ENCODE measurements at regions not wholly inside any gene's neighbourhood (a gene's known extent, or its start where the extent isn't known, plus 50 kb on each side); places are given as distances from the start of the nearest gene placed in this dataset.

DNA sequence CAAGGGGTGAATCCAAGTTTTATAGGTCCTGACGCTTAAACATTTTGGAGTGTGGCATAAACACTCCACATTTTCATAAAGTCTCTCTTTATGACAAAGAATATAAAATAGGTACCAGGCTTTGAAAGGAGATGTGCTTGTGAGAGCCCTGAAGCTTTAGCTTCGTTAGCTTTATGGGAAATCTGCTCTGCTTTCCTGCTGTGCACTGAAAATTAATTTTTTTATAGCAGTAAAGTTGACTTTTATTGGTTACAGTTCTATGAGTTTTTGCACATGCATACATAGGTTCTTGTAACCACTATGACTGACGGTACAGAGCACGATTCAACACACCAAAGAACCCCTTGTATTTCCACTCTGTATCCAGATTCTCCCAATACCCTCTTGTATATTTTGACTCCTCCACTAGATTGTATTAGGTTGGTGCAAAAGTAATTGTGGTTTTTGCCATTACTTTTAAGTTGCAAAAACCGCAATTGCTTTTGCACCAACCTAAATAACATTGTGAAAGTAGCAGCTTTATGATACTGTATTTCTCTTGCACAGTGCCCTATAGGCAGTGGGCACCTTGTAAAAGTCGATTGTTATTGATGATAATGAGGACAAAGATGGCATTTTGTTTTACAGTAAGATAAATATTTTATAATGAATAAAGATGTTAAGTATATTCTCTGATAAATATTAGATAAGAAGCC, 145.2 kb upstream of the AKIRIN2 start:
- DNase-seq: no peak

DNA sequence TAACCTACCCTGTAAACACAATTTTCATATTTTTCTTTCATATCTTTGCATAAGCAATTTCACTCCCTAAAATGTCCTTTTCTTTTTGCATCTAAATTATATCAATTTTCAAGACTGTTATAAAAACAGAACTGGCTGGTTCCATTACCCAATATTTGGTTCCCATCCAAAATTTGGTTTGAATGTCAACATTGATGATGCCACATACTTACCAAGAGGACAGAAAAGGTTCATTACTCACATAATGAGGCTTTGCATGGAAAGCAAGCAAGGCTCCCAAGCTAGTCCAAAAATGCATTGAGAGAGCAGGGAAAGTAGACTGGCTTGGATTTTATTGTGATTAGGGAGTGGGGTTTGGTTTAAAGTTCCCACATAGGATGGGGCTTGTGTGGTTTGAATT, 144.4 kb upstream of the AKIRIN2 start:
- no peak for DNase-seq

DNA sequence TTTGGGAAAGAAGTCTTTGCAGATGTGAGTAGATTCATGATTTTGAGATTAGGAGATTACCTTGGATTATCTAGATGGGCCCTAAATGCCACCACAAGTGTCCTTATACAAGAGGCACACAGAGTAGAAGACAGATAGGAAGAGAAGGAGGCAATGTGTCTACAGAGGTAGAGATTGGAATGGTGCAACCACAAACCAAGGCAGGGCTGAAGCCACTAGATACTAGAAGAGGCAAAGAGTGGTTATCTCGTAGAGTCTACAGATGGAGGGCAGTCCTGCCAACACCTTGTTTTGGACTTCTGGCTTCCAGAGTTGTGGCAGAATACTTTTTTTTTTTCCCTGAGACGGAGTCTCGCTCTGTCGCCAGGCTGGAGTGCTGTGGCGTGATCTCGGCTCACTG, 138.3 kb upstream of the AKIRIN2 start:
- DNase-seq: no peak

DNA sequence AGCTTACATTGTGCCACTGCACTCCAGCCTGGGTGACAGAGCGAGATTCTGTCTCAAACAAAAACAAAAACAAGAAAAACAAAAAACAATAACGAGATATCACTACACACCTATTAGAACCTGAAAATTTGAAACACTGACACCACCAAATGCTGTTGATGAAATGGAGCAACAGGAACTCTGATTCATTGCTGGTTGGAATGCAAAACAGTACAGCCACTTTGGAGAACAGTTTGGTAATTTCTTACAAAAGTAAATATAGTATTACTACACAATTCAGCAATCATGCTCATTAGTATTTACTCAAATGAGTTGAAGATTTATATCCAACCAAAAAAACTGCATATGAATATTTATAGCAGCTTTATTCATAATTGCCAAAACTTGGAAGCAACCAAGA, 135.8 kb upstream of the AKIRIN2 start:
- no peak for DNase-seq

DNA sequence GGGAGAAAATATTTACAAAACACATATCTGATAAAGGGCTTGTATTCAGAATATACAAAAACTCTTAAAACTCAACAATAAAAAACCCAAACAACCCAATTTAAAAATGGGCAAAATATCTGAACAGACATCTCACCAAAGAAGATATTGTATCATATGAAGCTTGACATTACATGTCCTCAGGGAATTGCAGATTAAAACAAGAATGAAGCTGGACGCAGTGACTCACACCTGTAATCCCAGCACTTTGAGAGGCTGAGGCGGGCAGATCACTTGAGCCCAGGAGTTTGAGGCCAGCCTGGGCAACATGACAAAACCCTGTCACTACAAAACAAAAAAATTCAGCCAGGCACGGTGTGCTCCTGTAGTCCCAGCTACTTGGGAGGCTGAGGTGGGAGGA, 135.4 kb upstream of the AKIRIN2 start:
- no peak for DNase-seq

DNA sequence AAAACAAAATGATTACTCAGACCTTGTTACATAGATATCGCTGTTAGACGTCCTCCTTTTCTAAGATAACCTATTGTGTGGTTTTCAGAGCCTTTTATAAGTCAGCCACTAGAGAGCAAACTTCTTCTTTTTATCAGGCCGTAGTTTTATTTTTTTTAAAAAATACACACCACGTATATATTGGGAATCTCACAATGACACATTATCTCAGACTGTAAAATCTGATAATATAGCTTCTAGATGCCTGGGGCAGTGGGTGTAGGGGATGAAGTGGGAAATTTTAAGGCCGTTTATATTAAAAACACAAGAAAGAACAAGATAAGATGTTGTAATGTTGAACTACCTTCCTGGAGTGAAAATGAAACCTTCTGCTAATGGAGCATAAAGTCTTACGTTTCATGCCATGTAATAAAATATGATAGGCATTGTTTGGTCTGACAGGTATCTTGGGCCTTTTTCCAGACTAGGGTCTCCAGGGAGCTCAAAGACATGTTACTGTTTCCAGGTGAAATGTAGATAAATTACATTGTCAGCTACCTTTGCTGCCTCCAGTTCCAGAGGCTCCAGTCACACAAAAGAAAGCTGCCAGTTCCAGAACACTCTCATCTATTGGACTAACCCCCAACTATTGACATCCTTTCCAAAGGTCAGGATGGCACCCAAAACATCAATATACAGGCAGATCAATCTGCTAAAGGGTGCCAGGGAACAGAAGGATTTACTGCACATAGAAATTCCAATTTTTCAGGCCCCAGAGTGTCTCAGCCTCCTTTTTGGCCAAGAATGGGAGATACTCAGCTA, 130.2 kb upstream of the AKIRIN2 start:
- DNase-seq: peak; percentile 36

DNA sequence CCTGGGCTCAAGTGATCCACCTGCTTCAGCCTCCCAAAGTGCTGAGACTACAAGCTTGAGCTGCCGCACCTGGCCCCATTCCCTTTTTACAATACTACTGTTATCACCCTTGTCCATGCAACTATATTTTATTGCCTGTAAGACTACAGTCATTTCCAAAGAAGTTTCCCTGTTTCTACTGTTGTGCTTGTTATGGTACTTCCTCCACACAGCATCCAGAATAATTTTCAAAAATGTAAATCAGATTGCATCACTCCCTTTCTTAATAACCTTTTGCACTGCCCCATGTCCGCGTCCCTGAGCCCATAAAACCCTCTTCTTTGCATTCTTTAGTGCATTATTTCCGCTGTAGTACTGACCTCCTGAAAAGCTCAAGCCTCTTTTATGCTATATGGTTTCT, 128.9 kb upstream of the AKIRIN2 start:
- no peak for DNase-seq

DNA sequence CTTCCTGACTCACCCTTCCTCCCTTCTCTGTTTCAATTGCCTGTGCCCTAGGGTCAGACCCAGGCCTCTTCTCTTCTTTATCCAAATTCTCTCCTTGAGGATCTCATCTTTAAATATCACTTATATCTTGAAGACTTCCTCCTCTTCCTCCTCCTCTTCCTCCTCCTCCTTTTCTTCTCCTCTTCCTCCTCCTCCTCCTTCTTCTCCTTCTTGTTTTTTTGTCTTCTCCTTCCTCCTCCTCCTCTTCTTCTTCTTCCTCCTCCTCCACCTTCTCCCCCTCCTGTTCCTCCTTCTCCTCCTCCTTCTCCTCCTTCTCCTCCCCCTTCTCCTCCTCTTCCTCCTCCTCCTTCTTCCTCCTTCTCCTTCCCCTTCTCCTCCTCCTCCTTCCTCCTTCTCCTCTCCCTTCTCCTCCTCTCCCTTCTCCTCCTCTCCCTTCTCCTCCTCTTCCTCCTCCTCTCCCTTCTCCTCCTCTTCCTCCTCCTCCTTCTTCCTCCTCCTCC, 127.6 kb upstream of the AKIRIN2 start:
- DNase-seq: no peak

DNA sequence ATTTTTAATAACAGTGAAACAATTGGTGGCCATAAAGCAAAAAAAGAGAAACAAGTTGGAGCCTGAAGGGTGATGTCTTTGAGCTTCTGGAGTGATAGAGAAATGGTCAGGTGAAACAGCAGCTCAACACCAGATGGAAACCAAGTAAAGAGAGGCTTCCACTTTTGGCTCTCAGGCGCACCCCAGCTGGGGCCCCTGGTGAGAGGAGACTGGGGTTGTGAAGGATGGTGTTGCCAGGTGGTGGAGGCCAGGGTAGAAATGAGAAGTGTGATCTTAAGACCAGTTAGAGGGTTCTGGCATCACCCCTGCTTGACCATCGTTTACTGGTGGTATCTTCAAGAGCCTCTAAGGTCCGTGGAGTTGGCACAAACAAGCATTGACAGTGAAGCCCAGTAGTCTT, 126.0 kb upstream of the AKIRIN2 start:
- no peak for DNase-seq

DNA sequence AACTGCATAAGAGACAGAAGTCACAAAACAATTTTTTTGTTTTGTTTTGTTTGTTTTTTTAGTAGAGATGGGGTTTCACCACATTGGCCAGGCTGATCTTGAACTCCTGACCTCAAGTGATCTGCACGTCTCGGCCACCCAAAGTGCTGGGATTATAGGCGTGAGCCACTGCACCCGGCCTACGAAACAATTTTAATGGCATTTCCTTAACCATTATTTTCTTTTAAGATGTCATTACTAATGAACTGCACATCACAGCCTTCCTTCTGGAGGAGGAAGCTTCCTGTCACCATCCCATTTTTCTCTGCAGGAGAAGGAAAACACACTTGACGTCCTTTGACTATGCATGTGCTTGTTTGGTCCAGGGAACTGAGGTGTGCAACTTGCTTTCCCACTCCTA, 125.3 kb upstream of the AKIRIN2 start:
- DNase-seq: no peak

DNA sequence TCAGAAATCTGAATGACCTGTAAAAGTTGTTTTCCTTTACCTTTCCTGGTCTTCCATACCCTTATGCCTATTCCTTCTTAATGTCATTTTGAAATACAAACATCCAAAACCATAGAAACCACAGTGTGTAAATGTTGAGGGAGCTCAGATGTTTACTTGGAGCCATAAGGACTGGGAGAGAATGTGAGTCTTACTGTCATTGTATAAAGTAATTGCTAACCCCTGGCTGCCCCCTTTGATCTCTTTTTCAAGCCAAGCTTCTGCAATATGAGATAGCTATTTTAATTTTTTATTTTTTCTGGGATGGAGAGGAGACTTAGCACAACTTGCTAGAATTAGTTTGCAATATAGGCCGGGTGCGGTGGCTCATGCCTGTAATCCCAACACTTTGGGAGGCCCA, 124.4 kb upstream of the AKIRIN2 start:
- no peak for DNase-seq

DNA sequence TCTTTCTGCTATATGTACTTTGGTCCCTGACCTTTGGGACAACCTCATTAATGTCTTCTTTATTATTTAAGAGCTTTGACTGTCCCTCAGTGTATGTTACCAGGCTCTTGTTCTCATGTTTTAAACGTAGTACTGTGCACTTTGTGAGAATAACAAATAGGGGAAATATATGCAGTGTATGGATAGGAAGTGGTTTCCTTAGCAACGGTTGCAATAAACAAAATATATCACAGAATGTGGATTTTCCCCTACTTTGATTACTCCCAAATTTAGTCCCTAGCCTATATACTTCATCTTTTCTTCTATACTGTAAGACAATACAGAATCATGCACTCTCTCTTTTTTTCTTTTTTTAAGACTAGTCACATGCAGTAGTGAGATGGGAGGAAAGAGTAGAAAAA, 123.8 kb upstream of the AKIRIN2 start:
- DNase-seq: no peak

DNA sequence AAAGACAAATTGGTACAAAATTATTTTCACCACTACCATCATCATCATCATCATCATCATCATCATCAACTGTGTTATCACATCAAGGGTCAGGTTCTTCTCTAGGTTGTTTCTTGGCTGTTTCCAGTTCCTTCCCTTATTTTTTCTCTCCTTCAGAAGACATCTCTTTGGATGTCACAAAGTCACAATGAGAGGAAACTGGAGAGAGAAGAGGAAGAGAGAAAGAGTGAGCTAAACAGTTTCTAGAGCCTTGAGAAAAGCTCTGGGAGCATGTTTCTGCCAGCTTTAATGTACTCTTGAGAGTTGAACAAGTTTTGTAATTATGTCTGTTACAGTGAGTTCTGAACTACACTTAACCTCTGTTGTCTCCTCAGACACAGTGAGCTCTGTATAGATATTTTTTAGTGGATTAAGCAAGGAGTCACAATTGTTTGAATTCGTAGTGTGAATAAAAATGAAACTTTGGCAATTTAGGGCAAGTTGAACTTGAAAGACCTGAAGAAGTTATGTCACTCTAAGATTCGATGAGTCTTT, 123.0 kb upstream of the AKIRIN2 start:
- no peak for DNase-seq

DNA sequence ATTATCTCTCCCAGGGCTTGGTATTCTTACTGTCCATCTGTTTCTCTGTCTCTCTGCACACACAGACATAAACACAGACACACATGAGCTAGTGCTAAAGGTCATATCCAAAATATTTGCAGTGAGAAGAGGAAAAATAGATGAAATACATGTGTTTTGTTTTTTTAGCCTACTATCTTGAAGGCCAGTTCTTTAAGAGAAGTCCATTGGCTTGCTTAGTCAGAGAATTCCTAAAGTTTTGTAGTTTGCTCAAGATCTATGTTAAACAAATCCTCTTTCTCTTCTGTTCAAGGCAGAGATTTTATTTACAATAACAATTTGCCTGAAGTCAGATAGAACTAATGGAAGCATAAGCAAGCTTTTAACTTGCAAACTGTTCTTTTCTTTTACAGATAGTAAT, 120.0 kb upstream of the AKIRIN2 start:
- no peak for DNase-seq

DNA sequence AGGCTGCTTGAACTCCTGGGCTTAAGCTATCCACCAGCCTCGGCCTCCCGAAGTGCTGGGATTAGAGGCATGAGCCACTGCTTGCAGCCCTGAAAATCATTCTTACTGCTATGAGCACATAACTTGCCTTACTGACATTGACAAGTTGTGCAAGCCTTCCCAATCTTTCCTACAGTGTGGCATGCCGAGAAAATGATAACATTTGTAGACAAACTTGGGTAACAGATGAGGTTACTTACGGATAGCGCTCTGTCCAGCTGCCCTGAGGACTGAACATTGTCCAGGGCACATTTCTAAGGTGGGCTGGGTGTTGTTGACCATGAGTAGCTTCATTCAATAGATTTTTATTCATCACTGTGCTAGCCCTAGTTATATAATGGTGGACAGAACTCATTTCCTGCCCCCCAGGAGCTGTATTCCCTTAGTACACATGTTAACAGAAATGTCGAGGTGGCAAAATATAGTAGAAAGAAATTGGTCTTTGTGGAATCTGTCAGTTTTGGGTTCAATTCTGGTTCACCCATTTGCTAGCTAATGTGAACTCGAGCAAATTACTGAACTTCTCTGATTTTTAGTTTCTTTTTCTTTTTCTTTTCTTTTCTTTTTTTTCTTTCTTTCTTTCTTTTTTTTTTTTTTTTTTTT, 118.4 kb upstream of the AKIRIN2 start:
- no peak for DNase-seq

DNA sequence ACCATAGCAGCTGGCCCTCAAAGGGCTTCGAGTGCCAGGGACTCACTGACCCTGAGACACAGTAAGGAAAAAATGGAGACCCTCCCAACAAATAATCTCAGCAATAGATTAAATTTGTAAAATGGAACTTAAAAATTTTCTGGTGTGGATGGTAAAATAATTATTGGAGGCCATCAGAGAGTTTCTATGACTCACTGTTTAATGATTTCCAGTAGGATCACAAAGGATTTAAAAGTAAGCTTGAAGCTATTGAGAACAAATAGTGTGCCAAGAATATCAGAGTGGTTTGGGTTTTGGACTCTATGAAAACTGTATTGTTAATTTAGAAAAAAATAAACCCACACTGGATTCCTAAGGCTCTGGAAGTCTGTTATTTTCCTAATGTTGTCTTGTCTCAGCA, 115.2 kb upstream of the AKIRIN2 start:
- no peak for DNase-seq

DNA sequence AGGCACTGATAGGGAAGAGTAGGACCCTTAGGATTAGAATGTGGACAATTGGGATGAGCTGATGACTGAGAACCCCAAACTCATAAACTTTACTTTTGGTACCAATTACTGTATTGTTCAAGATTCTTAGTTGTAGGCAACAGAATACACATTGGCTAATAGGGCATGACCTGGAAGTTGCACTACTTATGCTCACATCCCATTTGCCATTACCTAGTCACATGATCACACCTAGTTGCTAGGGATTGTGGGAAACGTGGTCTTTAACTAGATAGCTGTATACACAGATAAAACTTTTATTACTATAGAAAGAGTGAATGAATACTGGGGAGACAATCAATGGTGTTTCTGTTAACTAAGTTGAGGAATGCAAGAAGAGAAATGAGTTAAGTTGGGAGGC, 113.4 kb upstream of the AKIRIN2 start:
- DNase-seq: no peak

DNA sequence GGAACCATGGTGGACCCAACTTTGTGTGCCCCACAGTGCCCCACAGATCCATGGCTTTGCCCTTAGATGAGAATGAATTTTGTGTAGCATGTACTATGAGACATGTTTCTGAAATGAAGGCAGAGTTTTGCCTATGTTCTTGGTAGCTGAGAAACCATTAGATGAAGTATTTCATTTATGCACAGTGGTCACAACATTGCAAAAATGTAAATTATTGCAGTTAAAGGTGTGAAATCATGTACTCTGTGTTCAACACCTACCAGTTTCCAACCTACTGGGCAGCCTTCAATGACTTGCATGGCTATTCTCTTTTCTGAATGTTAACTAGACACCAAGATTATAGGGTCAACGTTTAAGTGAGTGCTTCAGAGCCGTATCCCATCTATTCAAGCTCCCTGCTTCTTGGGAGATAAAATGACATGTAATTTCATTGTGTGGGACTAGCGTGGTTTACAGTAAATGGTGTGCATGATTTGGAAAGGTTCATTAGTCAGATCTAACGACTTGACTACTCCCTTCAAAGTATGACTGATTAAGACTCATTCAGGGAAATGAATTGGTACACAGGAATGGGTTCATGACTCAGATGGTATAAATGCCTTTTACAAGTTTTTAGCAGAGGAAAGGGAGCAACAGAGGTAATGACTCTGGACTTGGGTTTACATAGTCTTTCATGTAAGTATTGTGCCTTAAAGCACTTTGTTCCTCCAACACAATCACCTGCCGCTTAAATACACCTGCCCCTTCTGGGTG, 106.1 kb upstream of the AKIRIN2 start:
- no peak for DNase-seq

DNA sequence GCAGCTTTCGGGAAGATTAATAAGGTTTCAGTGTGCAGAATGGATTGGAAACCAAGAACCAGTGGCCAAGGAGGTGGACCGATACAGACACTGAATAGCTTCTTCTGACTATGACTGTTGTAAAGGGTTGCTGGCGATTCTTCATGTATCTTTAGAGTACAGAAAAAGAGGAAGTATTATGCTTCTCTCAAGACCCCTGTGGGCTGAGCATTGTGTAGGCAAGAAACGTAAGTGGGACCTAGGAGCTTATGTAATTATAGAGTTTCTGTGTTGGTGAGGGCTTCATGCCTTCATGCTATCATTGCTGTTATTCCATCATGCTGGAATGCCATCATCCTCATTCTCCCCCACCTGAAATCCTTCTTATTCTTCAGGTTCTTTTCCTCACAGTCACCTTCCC, 105.4 kb upstream of the AKIRIN2 start:
- no peak for DNase-seq

DNA sequence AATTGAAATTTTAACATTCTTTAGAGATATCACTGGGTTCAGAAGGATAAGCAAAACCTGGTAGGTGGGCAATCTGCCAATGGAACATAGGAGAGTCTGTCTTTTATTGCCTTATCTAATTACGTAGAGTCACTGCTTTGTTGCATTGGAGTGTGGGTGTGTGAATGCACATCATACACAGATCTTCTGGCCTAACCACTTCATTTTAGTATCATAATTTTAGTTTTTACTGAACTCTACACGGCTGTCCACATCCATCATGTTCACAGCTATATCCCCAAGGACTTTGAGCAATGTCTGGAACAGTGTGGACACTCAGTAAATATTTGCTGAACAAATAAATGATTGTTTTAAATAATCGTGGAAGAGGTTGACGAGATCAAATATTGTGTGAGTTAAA, 104.6 kb upstream of the AKIRIN2 start:
- no peak for DNase-seq

DNA sequence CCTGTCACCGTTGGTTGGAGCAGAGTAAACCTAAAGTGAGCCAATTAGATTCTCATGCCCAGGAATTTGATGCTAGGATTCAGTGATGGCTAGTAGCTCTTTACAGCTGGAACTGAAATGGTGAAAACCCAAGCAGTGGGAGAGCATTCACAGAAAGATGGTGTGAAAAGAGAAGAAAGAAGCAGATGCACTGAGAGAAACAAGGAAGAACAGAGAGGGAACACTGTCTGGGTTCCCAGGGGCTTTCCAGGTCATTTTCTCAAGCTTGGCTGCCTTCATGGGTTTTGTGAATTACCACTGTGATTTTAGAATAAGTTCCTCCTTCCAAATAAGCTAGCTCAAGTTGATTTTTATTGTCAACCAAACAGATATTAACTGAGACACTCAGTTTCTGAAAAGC, 104.1 kb upstream of the AKIRIN2 start:
- no peak for DNase-seq

DNA sequence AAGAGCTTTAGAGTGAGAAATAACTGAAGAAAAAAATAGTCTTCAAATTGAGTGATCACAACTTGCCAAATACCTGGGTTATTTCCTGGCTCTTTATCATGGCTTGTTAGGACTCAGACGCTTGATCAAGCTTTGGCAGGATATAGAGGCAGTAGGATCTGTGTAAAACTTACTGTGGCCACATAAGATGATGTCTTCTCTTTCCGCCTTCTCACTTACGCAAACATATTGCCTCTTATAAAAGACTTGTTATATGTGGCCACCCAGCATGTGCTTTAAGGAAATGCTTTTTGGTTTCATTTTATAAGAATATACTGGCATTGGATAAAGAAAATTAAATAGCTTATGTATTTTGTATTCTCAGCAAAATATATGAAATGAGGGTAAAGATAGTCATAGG, 101.8 kb upstream of the AKIRIN2 start:
- no peak for DNase-seq

DNA sequence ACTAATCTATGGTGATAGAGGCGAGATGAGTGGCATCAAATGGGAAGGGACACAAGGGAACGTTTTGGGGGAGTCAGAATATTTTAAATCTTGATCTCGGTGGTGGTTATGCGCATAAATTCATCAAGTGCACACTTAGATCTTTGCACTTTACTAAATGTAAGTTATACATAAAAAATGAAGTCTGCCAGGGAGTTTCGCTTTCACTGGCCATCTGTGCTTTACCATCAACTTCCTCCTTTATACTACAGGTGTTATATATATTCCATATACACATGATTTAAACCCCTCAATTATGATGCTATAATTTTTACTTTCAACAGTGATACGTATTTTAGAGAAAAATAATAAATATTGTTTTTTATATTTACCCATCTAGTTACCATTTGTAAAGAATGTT, 97.6 kb upstream of the AKIRIN2 start:
- DNase-seq: no peak

Measured in midbrain (tissue), 1 donor.